Endodermal cell (in vitro differentiated cells): ENCODE measurements at regions not wholly inside any gene's neighbourhood (a gene's known extent, or its start where the extent isn't known, plus 50 kb on each side); places are given as distances from the start of the nearest gene placed in this dataset.
"Not testable (repeated sequence)": the region's sequence is repeated elsewhere in the genome, so short reads cannot be mapped to it uniquely, and the experiment has no call there.

Experiments used
- DNase-seq: peaks from one replicate; pipeline ENCODE4 v3.0.0-alpha.2; 2017
- H3K27ac ChIP-seq: 2 replicates; pipeline ENCODE4 v1.5.1; 2013; ENCODE audit warnings: mild to moderate bottlenecking, low read depth, low read length, moderate library complexity
- H3K27me3 ChIP-seq: 2 replicates; pipeline ENCODE4 v1.6.1; 2013; ENCODE audit warnings: mild to moderate bottlenecking, low read length, moderate library complexity; ENCODE audit not compliant: insufficient read depth, control insufficient read depth, poor library complexity, severe bottlenecking
- H3K36me3 ChIP-seq: 2 replicates; pipeline ENCODE4 v1.7.0; 2013; ENCODE audit warnings: mild to moderate bottlenecking, low read length, moderate library complexity; ENCODE audit not compliant: control insufficient read depth, insufficient read depth
- H3K4me1 ChIP-seq: one replicate; pipeline ENCODE4 v1.7.0; 2013; ENCODE audit warnings: low read length; ENCODE audit not compliant: control insufficient read depth, insufficient read depth
- H3K4me3 ChIP-seq: 2 replicates; pipeline ENCODE4 v1.5.1; 2013; ENCODE audit warnings: mild to moderate bottlenecking, low read length, moderate library complexity
- H3K9ac ChIP-seq: 2 replicates; pipeline ENCODE4 v1.6.1; 2013; ENCODE audit warnings: mild to moderate bottlenecking, low read length, moderate library complexity; ENCODE audit not compliant: poor library complexity, severe bottlenecking; ENCODE audit errors: extremely low read depth
- H3K9me3 ChIP-seq: 2 replicates; pipeline ENCODE4 v1.6.1; 2013; ENCODE audit warnings: mild to moderate bottlenecking, low read length, moderate library complexity; ENCODE audit not compliant: control insufficient read depth
- H3K27ac Mint-ChIP-seq: 2 replicates; pipeline ENCODE4 v1.8.0; 2020; ENCODE audit warnings: mixed read lengths
- H3K27me3 Mint-ChIP-seq: 2 replicates; pipeline ENCODE4 v1.8.0; 2021; ENCODE audit warnings: mild to moderate bottlenecking, mixed read lengths; ENCODE audit not compliant: insufficient read depth
- H3K36me3 Mint-ChIP-seq: 2 replicates; pipeline ENCODE4 v1.8.0; 2020; ENCODE audit warnings: low read depth, mixed read lengths
- H3K4me1 Mint-ChIP-seq: 2 replicates; pipeline ENCODE4 v1.8.0; 2020; ENCODE audit warnings: mixed read lengths
- H3K4me3 Mint-ChIP-seq: 2 replicates; pipeline ENCODE4 v1.8.0; 2020; ENCODE audit warnings: mild to moderate bottlenecking, moderate library complexity, mixed read lengths
- H3K9me3 Mint-ChIP-seq: 2 replicates; pipeline ENCODE4 v1.8.0; 2020; ENCODE audit warnings: mild to moderate bottlenecking, mixed read lengths
- CTCF ChIP-seq: fragments of 200-600 bp; sonication (generic); conservative IDR thresholded peaks from 2 replicates; pipeline ENCODE4 v1.5.0; 2021; ENCODE audit warnings: antibody characterized with exemption, mild to moderate bottlenecking
- WGBS, 2 experiments: methylation state at CpG; one replicate each; pipeline versions ENCODE4 v1.1.5 to v1.1.7; 2013; ENCODE audit warnings: missing lambda C conversion rate in 2 of 2, mixed read lengths in 1 of 2; ENCODE audit not compliant: insufficient coverage in 1 of 2, insufficient read length in 1 of 2; 5-methylcytosine and 5-hydroxymethylcytosine counted together

DNA sequence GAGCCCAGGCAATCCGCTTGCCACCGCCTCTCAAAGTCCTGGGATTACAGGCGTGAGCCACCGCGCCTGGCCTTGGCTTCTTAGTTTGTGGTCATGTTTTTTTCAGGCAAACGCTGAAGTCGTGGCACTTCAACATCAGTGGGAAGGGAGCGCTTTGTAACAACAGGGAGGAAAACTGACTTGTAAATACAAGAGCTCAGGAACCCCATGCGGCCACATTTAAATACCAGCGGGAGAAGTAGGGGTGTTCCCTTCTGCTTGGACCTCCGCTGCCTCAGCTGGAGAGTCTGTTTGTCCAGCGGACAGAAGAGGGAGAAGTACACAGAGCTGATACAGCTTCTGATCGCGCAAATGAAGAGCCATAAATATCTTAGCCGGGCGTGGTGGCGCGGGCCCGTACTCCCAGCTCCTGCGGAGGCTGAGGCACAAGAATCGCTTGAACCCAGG lies 108.7 kb upstream of the KMT2C start:
- Mint-ChIP-seq H3K36me3 (no peaks in the 10 kb centered on the region), H3K27me3 (no peaks in the 10 kb centered on the region), H3K4me1 (peaks cover 10% of the 10 kb centered on the region), H3K9me3 (peaks cover 3% of the 10 kb centered on the region), H3K27ac (peak overlapping the region; percentile 15), H3K4me3 (peak overlapping the region; percentile 34)
- no peaks in the 10 kb centered on the region for H3K27me3 ChIP-seq
- peak; percentile 79 for DNase-seq
- no peak for TF ChIP-seq CTCF
- H3K4me3 ChIP-seq, result no peak overlapping the region
- no peaks in the 10 kb centered on the region for H3K4me1 ChIP-seq
- H3K9ac ChIP-seq, result no peak overlapping the region
- no peak overlapping the region for H3K27ac ChIP-seq
- H3K9me3 ChIP-seq, result no peaks in the 10 kb centered on the region
- no peaks in the 10 kb centered on the region for H3K36me3 ChIP-seq
- 56 to 68% methylated on average over 18 to 21 of the region's 21 CpGs for WGBS, 2 experiments

DNA sequence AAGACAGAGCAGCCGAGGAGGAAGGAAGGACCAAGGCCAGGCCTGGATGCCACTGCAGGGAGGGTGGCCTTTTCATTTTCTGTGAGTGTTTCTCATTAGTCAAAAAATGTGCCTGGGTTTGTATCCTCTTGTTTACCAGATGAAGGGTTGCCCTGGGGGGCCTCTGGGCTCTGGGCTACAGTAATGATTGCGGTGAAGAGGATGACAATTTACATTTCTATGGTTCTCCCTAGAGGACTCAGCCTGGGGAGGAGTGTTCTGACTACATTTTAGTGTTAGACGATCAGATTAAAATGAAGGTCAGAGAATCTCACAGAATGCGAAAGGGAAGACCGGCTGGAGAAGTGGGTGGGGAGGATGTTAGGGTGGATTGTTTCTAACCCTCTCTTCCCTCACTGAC lies 108.0 kb upstream of the KMT2C start:
- 29 to 62% methylated on average over 1 to 3 of the region's 5 CpGs for WGBS, 2 experiments
- Mint-ChIP-seq H3K27ac (peak overlapping the region; percentile 76), H3K9me3 (peaks cover 4% of the 10 kb centered on the region), H3K4me1 (peaks cover 10% of the 10 kb centered on the region), H3K27me3 (no peaks in the 10 kb centered on the region), H3K4me3 (no peak overlapping the region), H3K36me3 (no peaks in the 10 kb centered on the region)
- no peaks in the 10 kb centered on the region for H3K36me3 ChIP-seq
- DNase-seq, result peak; percentile 79
- TF ChIP-seq CTCF, result no peak
- no peak overlapping the region for H3K4me3 ChIP-seq
- H3K9me3 ChIP-seq, result no peaks in the 10 kb centered on the region
- H3K27ac ChIP-seq, result no peak overlapping the region
- H3K27me3 ChIP-seq, result no peaks in the 10 kb centered on the region
- H3K9ac ChIP-seq, result no peak overlapping the region
- no peaks in the 10 kb centered on the region for H3K4me1 ChIP-seq

- H3K27me3 ChIP-seq, result no peaks in the 10 kb centered on the region
- TF ChIP-seq CTCF, result no peak
- H3K9ac ChIP-seq, result no peak overlapping the region
- Mint-ChIP-seq H3K9me3 (peaks cover 11% of the 10 kb centered on the region), H3K4me3 (no peak overlapping the region), H3K36me3 (no peaks in the 10 kb centered on the region), H3K4me1 (peaks cover 10% of the 10 kb centered on the region), H3K27me3 (no peaks in the 10 kb centered on the region), H3K27ac (no peak overlapping the region)
- H3K9me3 ChIP-seq, result no peaks in the 10 kb centered on the region
- DNase-seq, result no peak
- WGBS, 2 experiments, result 86 to 100% methylated on average over 3 to 5 of the region's 5 CpGs
- H3K27ac ChIP-seq, result no peak overlapping the region
- H3K36me3 ChIP-seq, result no peaks in the 10 kb centered on the region
- H3K4me1 ChIP-seq, result no peaks in the 10 kb centered on the region
- H3K4me3 ChIP-seq, result no peak overlapping the region
Measured at GRCh38 chr7:152541892-152542291, 106.1 kb upstream of the KMT2C start.

GRCh38 chr7:152539190-152539495 lies 103.3 kb upstream of the KMT2C start:
- not testable (repeated sequence) for DNase-seq, H3K27me3 ChIP-seq, H3K4me3 ChIP-seq, H3K36me3 ChIP-seq, H3K4me1 ChIP-seq, H3K4me1 Mint-ChIP-seq, H3K9ac ChIP-seq, H3K27ac ChIP-seq, H3K27ac Mint-ChIP-seq, H3K4me3 Mint-ChIP-seq, H3K36me3 Mint-ChIP-seq, H3K9me3 ChIP-seq, H3K27me3 Mint-ChIP-seq
- WGBS, 2 experiments, result 92 to 96% methylated on average over 9 to 17 of the region's 17 CpGs
- peaks cover 12% of the 10 kb centered on the region for H3K9me3 Mint-ChIP-seq

GRCh38 chr7:152538346-152539189 lies 102.8 kb upstream of the KMT2C start:
- WGBS, 2 experiments, result 95 to 100% methylated on average over 11 to 46 of the region's 46 CpGs
- not testable (repeated sequence) for H3K27me3 Mint-ChIP-seq, DNase-seq

More at GRCh38 chr7:152538346-152539189, 102.8 kb upstream of the KMT2C start:
- not testable (repeated sequence) for H3K36me3 Mint-ChIP-seq, H3K4me1 ChIP-seq, H3K4me3 Mint-ChIP-seq, H3K27ac Mint-ChIP-seq, H3K36me3 ChIP-seq, H3K4me3 ChIP-seq, H3K4me1 Mint-ChIP-seq, H3K27me3 ChIP-seq, H3K9ac ChIP-seq, H3K27ac ChIP-seq, H3K9me3 ChIP-seq
- peaks cover 16% of the 10 kb centered on the region for H3K9me3 Mint-ChIP-seq
